ENCODE measurements at regions not wholly inside any gene's neighbourhood (a gene's known extent, or its start where the extent isn't known, plus 50 kb on each side); places are given as distances from the start of the nearest gene placed in this dataset.

DNA sequence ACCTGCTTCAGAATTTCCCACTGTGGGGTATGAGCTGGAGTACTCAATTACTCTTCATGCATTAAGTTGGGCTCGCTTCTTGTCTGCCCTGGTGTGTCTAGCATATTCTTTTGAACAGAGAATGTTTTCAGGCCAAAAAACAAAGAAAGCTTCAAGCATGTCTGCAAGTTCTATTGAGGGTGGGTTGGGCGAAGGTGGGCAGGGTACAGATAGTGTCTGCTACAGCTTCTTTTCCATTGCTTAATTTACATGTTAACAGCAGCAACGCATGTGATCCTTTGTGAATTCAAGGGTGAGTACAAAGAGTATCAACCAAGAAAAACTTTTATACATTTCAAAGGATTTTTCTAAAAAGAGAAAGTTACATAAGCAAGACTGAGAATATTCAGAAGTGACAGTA is 406.5 kb downstream of the IRS2 start:
- Histone ChIP-seq H3K4me1 (ENCODE audit: insufficient read depth) (no peaks in the 10 kb centered on the region), H3K4me3 (no peak overlapping the region), H3K36me3 (no peaks in the 10 kb centered on the region), H3K27ac (no peak overlapping the region), H3K9me3 (no peaks in the 10 kb centered on the region), H3K27me3 (no peaks in the 10 kb centered on the region)
- 62 to 64% (median 62%) methylated on average over 3 of the region's 3 CpGs for WGBS, 3 donors
- TF ChIP-seq POLR2A (IDR thresholded peaks at IDR 0.05), result no peak
- TF ChIP-seq, protein P1, sequence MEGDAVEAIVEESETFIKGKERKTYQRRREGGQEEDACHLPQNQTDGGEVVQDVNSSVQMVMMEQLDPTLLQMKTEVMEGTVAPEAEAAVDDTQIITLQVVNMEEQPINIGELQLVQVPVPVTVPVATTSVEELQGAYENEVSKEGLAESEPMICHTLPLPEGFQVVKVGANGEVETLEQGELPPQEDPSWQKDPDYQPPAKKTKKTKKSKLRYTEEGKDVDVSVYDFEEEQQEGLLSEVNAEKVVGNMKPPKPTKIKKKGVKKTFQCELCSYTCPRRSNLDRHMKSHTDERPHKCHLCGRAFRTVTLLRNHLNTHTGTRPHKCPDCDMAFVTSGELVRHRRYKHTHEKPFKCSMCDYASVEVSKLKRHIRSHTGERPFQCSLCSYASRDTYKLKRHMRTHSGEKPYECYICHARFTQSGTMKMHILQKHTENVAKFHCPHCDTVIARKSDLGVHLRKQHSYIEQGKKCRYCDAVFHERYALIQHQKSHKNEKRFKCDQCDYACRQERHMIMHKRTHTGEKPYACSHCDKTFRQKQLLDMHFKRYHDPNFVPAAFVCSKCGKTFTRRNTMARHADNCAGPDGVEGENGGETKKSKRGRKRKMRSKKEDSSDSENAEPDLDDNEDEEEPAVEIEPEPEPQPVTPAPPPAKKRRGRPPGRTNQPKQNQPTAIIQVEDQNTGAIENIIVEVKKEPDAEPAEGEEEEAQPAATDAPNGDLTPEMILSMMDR (IDR thresholded peaks at IDR 0.05), result no peak
- no peak for TF ChIP-seq EP300 (IDR thresholded peaks at IDR 0.05)
- intact Hi-C loops (cut with DNase I), result no loop called here
- DNase-seq, result no peak

DNA sequence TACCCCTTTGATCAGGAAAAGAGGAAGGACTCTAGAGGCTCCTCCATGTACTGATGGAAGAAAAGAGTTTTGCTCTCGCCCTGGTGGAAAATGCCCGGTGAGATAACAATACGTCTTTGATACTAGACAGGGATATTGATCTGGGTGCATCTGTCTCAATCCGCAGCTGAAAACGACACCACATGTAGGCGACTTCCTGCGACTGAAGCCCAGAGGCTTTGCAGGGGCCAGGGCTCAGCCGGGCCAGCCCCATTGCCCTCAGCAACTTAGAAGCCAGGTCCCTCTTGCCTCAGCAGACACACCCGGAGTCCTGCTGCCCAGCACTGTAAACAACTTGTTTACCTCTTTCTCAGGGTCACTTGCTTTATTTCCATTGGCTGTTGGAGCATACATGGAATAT is 409.4 kb downstream of the IRS2 start:
- no peak for DNase-seq
- Histone ChIP-seq H3K4me1 (ENCODE audit: insufficient read depth) (no peaks in the 10 kb centered on the region), H3K36me3 (no peaks in the 10 kb centered on the region), H3K27me3 (no peaks in the 10 kb centered on the region), H3K9me3 (no peaks in the 10 kb centered on the region), H3K4me3 (no peak overlapping the region), H3K27ac (no peak overlapping the region)
- 85 to 88% (median 87%) methylated on average over 9 of the region's 9 CpGs for WGBS, 3 donors
- intact Hi-C loops (cut with DNase I), result no loop called here
- TF ChIP-seq EP300 (IDR thresholded peaks at IDR 0.05) (no peak), POLR2A (IDR thresholded peaks at IDR 0.05) (no peak)
- TF ChIP-seq, protein P1 (IDR thresholded peaks at IDR 0.05), result no peak

DNA sequence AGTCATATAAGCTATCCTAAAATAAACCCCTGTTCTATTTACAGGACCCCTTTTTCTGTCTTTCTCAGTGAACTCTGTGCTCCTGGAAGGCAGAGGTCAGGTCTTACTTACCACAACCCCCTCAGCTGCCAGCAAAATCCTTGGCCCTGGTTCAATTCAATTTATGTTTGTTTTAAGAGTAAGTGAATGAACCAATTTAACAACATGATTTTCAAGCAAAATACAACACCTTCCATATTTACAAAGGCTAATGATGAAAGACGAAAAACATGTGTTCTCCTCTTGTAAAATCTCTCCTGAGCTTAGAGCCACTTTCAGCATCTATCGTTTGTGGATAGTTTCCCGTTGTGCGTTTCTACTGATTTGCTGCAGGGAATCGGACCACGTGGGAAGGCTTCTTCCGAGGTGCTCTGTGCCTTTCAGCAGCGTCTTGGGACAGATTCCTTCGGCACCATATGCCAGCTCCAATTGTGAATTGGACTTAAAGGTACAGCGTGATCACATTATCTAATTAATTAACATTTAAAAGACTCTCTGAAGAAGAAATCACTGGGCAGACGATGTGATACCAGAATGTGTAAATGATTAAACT is 411.7 kb downstream of the IRS2 start:
- Histone ChIP-seq H3K4me3 (no peak overlapping the region), H3K36me3 (no peaks in the 10 kb centered on the region), H3K9me3 (no peaks in the 10 kb centered on the region), H3K4me1 (ENCODE audit: insufficient read depth) (no peaks in the 10 kb centered on the region), H3K27ac (no peak overlapping the region), H3K27me3 (no peaks in the 10 kb centered on the region)
- DNase-seq, result no peak
- WGBS, 3 donors, result 56 to 66% (median 57%) methylated on average over 11 of the region's 11 CpGs
- intact Hi-C loops (cut with DNase I), result no loop called here
- TF ChIP-seq, protein P1 (IDR thresholded peaks at IDR 0.05), result no peak
- TF ChIP-seq EP300 (IDR thresholded peaks at IDR 0.05) (no peak), POLR2A (IDR thresholded peaks at IDR 0.05) (no peak)

DNA sequence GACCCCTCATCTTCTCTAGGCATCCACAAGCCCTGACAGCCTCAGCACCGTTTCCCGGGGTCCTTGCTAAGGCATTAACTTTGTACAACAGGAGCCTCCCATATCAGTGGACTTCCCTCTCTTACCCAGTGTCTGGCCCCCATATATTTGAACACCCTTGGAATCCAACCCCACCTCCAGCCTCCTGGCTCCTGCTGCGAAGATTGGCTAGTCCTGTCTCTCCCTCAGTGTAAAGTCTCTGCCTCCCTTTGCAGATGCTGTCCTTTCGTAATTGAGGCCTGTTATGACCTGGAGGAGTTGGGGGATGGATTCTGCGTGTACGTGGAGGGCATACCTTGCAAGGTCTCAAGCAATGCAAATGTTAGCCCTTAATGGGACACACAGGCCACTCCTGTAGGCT is 413.7 kb downstream of the IRS2 start:
- Histone ChIP-seq H3K4me3 (no peak overlapping the region), H3K4me1 (ENCODE audit: insufficient read depth) (no peaks in the 10 kb centered on the region), H3K27me3 (no peaks in the 10 kb centered on the region), H3K9me3 (no peaks in the 10 kb centered on the region), H3K27ac (no peak overlapping the region), H3K36me3 (no peaks in the 10 kb centered on the region)
- intact Hi-C loops (cut with DNase I), result no loop called here
- TF ChIP-seq POLR2A (IDR thresholded peaks at IDR 0.05) (no peak), EP300 (IDR thresholded peaks at IDR 0.05) (no peak)
- TF ChIP-seq, protein P1 (IDR thresholded peaks at IDR 0.05), result no peak
- WGBS, 3 donors, result 90 to 97% (median 95%) methylated on average over 6 of the region's 6 CpGs
- DNase-seq, result no peak
